IMR-90 (cell line): ENCODE measurements at regions not wholly inside any gene's neighbourhood (a gene's known extent, or its start where the extent isn't known, plus 50 kb on each side); places are given as distances from the start of the nearest gene placed in this dataset.

Source experiments
- ATAC-seq: fragments of 200-7000 bp; cut with Tn5 transposase; 2 replicates; pipeline ENCODE4 v1.9.1; 2020; ENCODE audit warnings: low read depth, mild to moderate bottlenecking, moderate library complexity
- BruUV-seq: library from RNA; stranded (reverse); fragments of 400-500 nt; replicated peaks from 2 replicates; lab custom pipeline; 2021; lab: Mats Ljungman, UMichigan
- CTCF ChIA-PET: fragments of 300-600 bp; formaldehyde crosslinking; extraction: SDS; loops from one replicate; lab custom pipeline; 2021; ENCODE audit warnings: antibody characterized with exemption; lab: Yijun Ruan, JAX
- POLR2A ChIA-PET: fragments of 300-600 bp; sonication (Branson Sonifier 250); formaldehyde crosslinking; loops from one replicate; lab custom pipeline; 2022; ENCODE audit warnings: antibody characterized with exemption; ENCODE audit not compliant: unreplicated experiment; lab: Charles Lee
- DNase-seq: peaks from one replicate; pipeline ENCODE4 v3.0.0; 2013
- H2AFZ ChIP-seq: replicated peaks from 2 replicates; pipeline ENCODE3; 2013; ENCODE audit warnings: low read length, mild to moderate bottlenecking; ENCODE audit not compliant: poor library complexity
- H2AK5ac ChIP-seq: 2 replicates; pipeline ENCODE4 v1.6.1; 2013; ENCODE audit warnings: low read depth, low read length, inconsistent platforms
- H2AK9ac ChIP-seq: replicated peaks from 2 replicates; pipeline ENCODE3; 2013; ENCODE audit warnings: mild to moderate bottlenecking, low read depth, low read length, moderate library complexity; ENCODE audit not compliant: poor library complexity
- H2BK120ac ChIP-seq: 2 replicates; pipeline ENCODE4 v1.6.1; 2013; ENCODE audit warnings: low read depth, low read length, inconsistent platforms
- H2BK15ac ChIP-seq: 3 replicates; pipeline ENCODE4 v1.6.1; 2013; ENCODE audit warnings: low read depth, low read length, inconsistent platforms
- H2BK20ac ChIP-seq: 2 replicates; pipeline ENCODE4 v1.6.1; 2013; ENCODE audit warnings: low read depth, mild to moderate bottlenecking, inconsistent platforms, low read length, moderate library complexity
- H2BK5ac ChIP-seq: 2 replicates; pipeline ENCODE4 v1.6.1; 2013; ENCODE audit warnings: mild to moderate bottlenecking, low read depth, low read length, inconsistent platforms; ENCODE audit not compliant: poor library complexity, severe bottlenecking
- H3K14ac ChIP-seq: replicated peaks from 2 replicates; pipeline ENCODE4 v1.6.1; 2013; ENCODE audit warnings: low read depth, low read length, inconsistent platforms
- H3K18ac ChIP-seq: 2 replicates; pipeline ENCODE4 v1.6.1; 2013; ENCODE audit warnings: low read depth, low read length, control low read depth
- H3K23ac ChIP-seq: 2 replicates; pipeline ENCODE4 v1.6.1; 2013; ENCODE audit warnings: low read depth, low read length, inconsistent platforms
- H3K27ac ChIP-seq: 2 replicates; pipeline ENCODE4 v1.5.1; 2013; ENCODE audit warnings: mild to moderate bottlenecking, control low read depth, low read length; ENCODE audit not compliant: insufficient read depth
- H3K27me3 ChIP-seq: 2 replicates; pipeline ENCODE4 v1.6.1; 2013; ENCODE audit warnings: low read length; ENCODE audit not compliant: control insufficient read depth, insufficient read depth
- H3K36me3 ChIP-seq: 2 replicates; pipeline ENCODE4 v1.6.1; 2013; ENCODE audit warnings: low read length, mixed read lengths; ENCODE audit not compliant: control insufficient read depth, insufficient read depth
- H3K4ac ChIP-seq: 2 replicates; pipeline ENCODE4 v1.6.1; 2013; ENCODE audit warnings: low read depth, low read length, inconsistent platforms
- H3K4me1 ChIP-seq: 2 replicates; pipeline ENCODE4 v1.6.1; 2013; ENCODE audit warnings: low read length, mixed read lengths; ENCODE audit not compliant: control insufficient read depth, insufficient read depth
- H3K4me2 ChIP-seq: 2 replicates; pipeline ENCODE4 v1.6.1; 2013; ENCODE audit warnings: low read depth, mild to moderate bottlenecking, control low read depth, low read length, moderate library complexity
- H3K4me3 ChIP-seq: 2 replicates; pipeline ENCODE4 v1.5.1; 2013; ENCODE audit warnings: low read depth, mild to moderate bottlenecking, control low read depth, low read length, moderate library complexity; ENCODE audit not compliant: insufficient read depth
- H3K56ac ChIP-seq: 2 replicates; pipeline ENCODE4 v1.6.1; 2013; ENCODE audit warnings: low read length, inconsistent platforms; ENCODE audit not compliant: insufficient read depth; ENCODE audit errors: extremely low read depth
- H3K79me1 ChIP-seq, 2 experiments: 2 replicates each; pipeline ENCODE4 v1.6.1; 2013; ENCODE audit warnings: low read length in 2 of 2, inconsistent platforms in 1 of 2, low read depth in 1 of 2
- H3K9ac ChIP-seq: 2 replicates; pipeline ENCODE4 v1.6.1; 2013; ENCODE audit warnings: low read depth, low read length, control low read depth
- H3K9me1 ChIP-seq: 2 replicates; pipeline ENCODE4 v1.6.1; 2013; ENCODE audit warnings: low read length, inconsistent platforms; ENCODE audit not compliant: insufficient read depth
- H3K9me3 ChIP-seq: 2 replicates; pipeline ENCODE4 v1.6.1; 2013; ENCODE audit warnings: low read length; ENCODE audit not compliant: control insufficient read depth, insufficient read depth
- H4K20me1 ChIP-seq: 2 replicates; pipeline ENCODE4 v1.6.1; 2013; ENCODE audit warnings: low read length, inconsistent platforms; ENCODE audit not compliant: insufficient read depth
- H4K5ac ChIP-seq: 2 replicates; pipeline ENCODE4 v1.6.1; 2013; ENCODE audit warnings: mild to moderate bottlenecking, low read depth, low read length, control low read depth
- H4K8ac ChIP-seq, 2 experiments: 2 replicates each; pipeline ENCODE4 v1.6.1; 2013; ENCODE audit warnings: low read depth in 2 of 2, low read length in 2 of 2, control low read depth in 1 of 2, inconsistent platforms in 1 of 2
- H4K91ac ChIP-seq: 2 replicates; pipeline ENCODE4 v1.6.1; 2013; ENCODE audit warnings: low read depth, low read length, inconsistent platforms; ENCODE audit not compliant: insufficient read depth
- CEBPB ChIP-seq: IDR thresholded peaks from 2 replicates; pipeline ENCODE4 v1.6.1; 2012; ENCODE audit warnings: low read depth, low read length, improper control_type of control experiment
- CHD1 ChIP-seq: IDR thresholded peaks from 2 replicates; pipeline ENCODE4 v1.6.1; 2012; ENCODE audit warnings: low read depth, low read length, improper control_type of control experiment
- FOS ChIP-seq: fragments of 150-350 bp; IDR thresholded peaks from 2 replicates; pipeline ENCODE4 v1.6.1; 2016; ENCODE audit warnings: low read depth, low read length
- MAFK ChIP-seq: IDR thresholded peaks from 2 replicates; pipeline ENCODE4 v1.6.1; 2012; ENCODE audit warnings: low read depth, low read length, improper control_type of control experiment
- MAZ ChIP-seq: IDR thresholded peaks from 2 replicates; pipeline ENCODE4 v1.6.1; 2012; ENCODE audit warnings: low read depth, mild to moderate bottlenecking, low read length, improper control_type of control experiment, moderate library complexity, borderline replicate concordance
- RAD21 ChIP-seq: IDR thresholded peaks from 2 replicates; pipeline ENCODE4 v1.6.1; 2012; ENCODE audit warnings: low read length, improper control_type of control experiment
- RCOR1 ChIP-seq: IDR thresholded peaks from 2 replicates; pipeline ENCODE4 v1.6.1; 2012; ENCODE audit warnings: mild to moderate bottlenecking, low read length, improper control_type of control experiment; ENCODE audit not compliant: insufficient replicate concordance
- WGBS, 2 experiments: methylation state at CpG; one replicate each; pipeline versions ENCODE4 v1.1.5 to v1.1.7; 2013; ENCODE audit warnings: missing lambda C conversion rate in 2 of 2; ENCODE audit not compliant: insufficient read length in 1 of 2; ENCODE audit errors: extremely low coverage in 2 of 2; 5-methylcytosine and 5-hydroxymethylcytosine counted together
- dilution Hi-C: fragments of 300-500 bp; cut with HindIII; formaldehyde crosslinking; loops from one replicate; pipeline ENCODE4 v1.14.3; 2018; ENCODE audit warnings: low sequenced_read_pairs; ENCODE audit not compliant: unreplicated experiment
- in situ Hi-C: fragments of 300-500 bp; cut with MboI; formaldehyde crosslinking; loops from 3 replicates; pipeline ENCODE4 v1.14.3; 2019; ENCODE audit warnings: low sequenced_read_pairs, inconsistent platforms, mixed read lengths
- intact Hi-C: fragments of 100-400 bp; cut with micrococcal nuclease; formaldehyde crosslinking; loops from 2 replicates; pipeline ENCODE4 v1.10.0; 2022

GRCh38 chr5:117203584-117203983 lies 629.0 kb upstream of the SEMA6A start:
- H3K23ac ChIP-seq: no peak overlapping the region
- H3K79me1 ChIP-seq: no peaks in the 10 kb centered on the region
- H2BK120ac ChIP-seq: no peak overlapping the region
- no peak overlapping the region for H3K9ac ChIP-seq
- no peak overlapping the region for H2BK15ac ChIP-seq
- H3K4ac ChIP-seq: no peak overlapping the region
- no TSS peak for BruUV-seq
- H4K91ac ChIP-seq: no peak overlapping the region
- intact Hi-C loops (no loop called here), dilution Hi-C loops (no loop called here), in situ Hi-C loops (no loop called here)
- no peak overlapping the region for H3K18ac ChIP-seq
- TF ChIP-seq CEBPB: no peak
- no peak for TF ChIP-seq CHD1
- no peak for TF ChIP-seq RCOR1
- TF ChIP-seq MAFK: no peak
- TF ChIP-seq MAZ: no peak
- TF ChIP-seq RAD21: no peak
- no peak for TF ChIP-seq FOS
- no peak overlapping the region for H3K14ac ChIP-seq
- H4K20me1 ChIP-seq: no peaks in the 10 kb centered on the region
- H2BK20ac ChIP-seq: no peak overlapping the region
- ATAC-seq (no peak), DNase-seq (no peak)
- no peak overlapping the region for H2AK9ac ChIP-seq
- no peak overlapping the region for H2AFZ ChIP-seq
- no peak overlapping the region for H2BK5ac ChIP-seq
- H4K8ac ChIP-seq: no peak overlapping the region
- no peaks in the 10 kb centered on the region for H3K27me3 ChIP-seq
- no peak overlapping the region for H2AK5ac ChIP-seq
- no peaks in the 10 kb centered on the region for H3K4me1 ChIP-seq
- H3K9me1 ChIP-seq: no peaks in the 10 kb centered on the region
- H3K36me3 ChIP-seq: no peaks in the 10 kb centered on the region
- no peak overlapping the region for H4K5ac ChIP-seq
- ChIA-PET POLR2A (no interaction called here), CTCF (no interaction called here)
- peaks cover 8% of the 10 kb centered on the region for H3K9me3 ChIP-seq
- H3K4me2 ChIP-seq: no peak overlapping the region
- H3K27ac ChIP-seq: no peak overlapping the region
- WGBS, 2 experiments: no CpG with 5 or more reads among the region's 2 CpGs
- H3K56ac ChIP-seq: no peak overlapping the region
- no peak overlapping the region for H3K4me3 ChIP-seq
